PC-9 (cell line): ENCODE measurements at regions not wholly inside any gene's neighbourhood (a gene's known extent, or its start where the extent isn't known, plus 50 kb on each side); places are given as distances from the start of the nearest gene placed in this dataset.

Experiments used
- BruUV-seq: library from RNA; stranded (reverse); fragments of 400-500 nt; replicated peaks from 2 replicates; lab custom pipeline; 2021; lab: Mats Ljungman, UMichigan
- CTCF ChIA-PET: fragments of 300-600 bp; sonication (Branson Sonifier 250); formaldehyde crosslinking; loops from one replicate; lab custom pipeline; 2022; ENCODE audit warnings: antibody characterized with exemption; lab: Charles Lee
- POLR2A ChIA-PET: fragments of 300-600 bp; sonication (Branson Sonifier 250); formaldehyde crosslinking; loops from one replicate; lab custom pipeline; 2022; ENCODE audit warnings: antibody characterized with exemption; ENCODE audit not compliant: unreplicated experiment; lab: Charles Lee
- DNase-seq, 2 experiments: peaks; one replicate each; pipeline versions ENCODE4 v3.0.0 to v3.0.0-alpha.2; 2015 to 2022; ENCODE audit warnings: mixed read lengths in 1 of 2
- H2AFZ ChIP-seq: fragments of 200-600 bp; sonication (generic); 2 replicates; pipeline ENCODE4 v1.8.1; 2017; ENCODE audit warnings: antibody characterized with exemption
- H3F3A ChIP-seq: fragments of 200-600 bp; sonication (generic); 2 replicates; pipeline ENCODE4 v1.8.1; 2017; ENCODE audit warnings: antibody characterized with exemption, mild to moderate bottlenecking, low read depth; ENCODE audit not compliant: insufficient read depth
- H3K27ac ChIP-seq: fragments of 200-600 bp; sonication (generic); 2 replicates; pipeline ENCODE4 v1.6.1; 2016; ENCODE audit warnings: mixed run types
- H3K27me3 ChIP-seq: fragments of 200-600 bp; sonication (generic); 2 replicates; pipeline ENCODE4 v1.6.1; 2016; ENCODE audit warnings: low read depth, mixed run types; ENCODE audit not compliant: insufficient read depth
- H3K36me3 ChIP-seq: fragments of 200-600 bp; sonication (generic); 2 replicates; pipeline ENCODE4 v1.6.1; 2016; ENCODE audit warnings: low read depth, mixed run types
- H3K4me1 ChIP-seq: fragments of 200-600 bp; sonication (generic); replicated peaks from 2 replicates; pipeline ENCODE4 v1.6.1; 2016; ENCODE audit warnings: mixed run types; ENCODE audit not compliant: insufficient read depth
- H3K4me2 ChIP-seq: fragments of 200-600 bp; sonication (generic); 2 replicates; pipeline ENCODE4 v1.6.1; 2017; ENCODE audit warnings: mixed run types
- H3K4me3 ChIP-seq: fragments of 200-600 bp; sonication (generic); 2 replicates; pipeline ENCODE4 v1.6.1; 2016; ENCODE audit warnings: mixed run types
- H3K79me2 ChIP-seq: fragments of 200-600 bp; sonication (generic); 2 replicates; pipeline ENCODE4 v1.6.1; 2017; ENCODE audit warnings: low read depth, mixed run types
- H3K9me2 ChIP-seq: fragments of 200-600 bp; sonication (generic); 2 replicates; pipeline ENCODE4 v1.8.1; 2017; ENCODE audit warnings: mild to moderate bottlenecking; ENCODE audit not compliant: insufficient read depth
- H3K9me3 ChIP-seq: fragments of 200-600 bp; sonication (generic); 2 replicates; pipeline ENCODE4 v1.8.1; 2016; ENCODE audit warnings: low read depth; ENCODE audit not compliant: insufficient read depth
- H4K20me1 ChIP-seq: fragments of 200-600 bp; sonication (generic); 2 replicates; pipeline ENCODE4 v1.8.1; 2017; ENCODE audit not compliant: insufficient read depth
- CTCF ChIP-seq: fragments of 200-600 bp; sonication (generic); conservative IDR thresholded peaks from 2 replicates; pipeline ENCODE4 v1.6.1; 2017; ENCODE audit warnings: mixed run types, antibody characterized with exemption, mild to moderate bottlenecking, moderate library complexity
- EZH2 ChIP-seq: fragments of 200-600 bp; sonication (generic); IDR thresholded peaks from 2 replicates; pipeline ENCODE4 v1.8.0; 2017; ENCODE audit warnings: antibody characterized with exemption, low read depth
- intact Hi-C: fragments of 100-400 bp; cut with micrococcal nuclease; formaldehyde crosslinking; loops from one replicate; pipeline ENCODE4 v1.10.0; 2022; ENCODE audit not compliant: unreplicated experiment

GRCh38 chr6:9365378-9365777 is 930.0 kb upstream of the SLC35B3 start:
- no peak overlapping the region for H3K4me3 ChIP-seq
- no peak overlapping the region for H2AFZ ChIP-seq
- ChIA-PET POLR2A (no interaction called here), CTCF (no interaction called here)
- H3K9me3 ChIP-seq = no peaks in the 10 kb centered on the region
- H4K20me1 ChIP-seq = no peaks in the 10 kb centered on the region
- no peaks in the 10 kb centered on the region for H3K79me2 ChIP-seq
- H3K4me1 ChIP-seq = no peaks in the 10 kb centered on the region
- BruUV-seq = no TSS peak
- intact Hi-C loops = no loop called here
- no peaks in the 10 kb centered on the region for H3K9me2 ChIP-seq
- no peak overlapping the region for H3K4me2 ChIP-seq
- no peak overlapping the region for H3K27ac ChIP-seq
- DNase-seq = no peak
- no peaks in the 10 kb centered on the region for H3K27me3 ChIP-seq
- no peak for TF ChIP-seq EZH2
- TF ChIP-seq CTCF = no peak
- no peaks in the 10 kb centered on the region for H3K36me3 ChIP-seq
- H3F3A ChIP-seq = no peaks in the 10 kb centered on the region

- Histone ChIP-seq H3K4me3 (no peak overlapping the region), H3K4me2 (no peak overlapping the region), H3K9me3 (no peaks in the 10 kb centered on the region), H2AFZ (no peak overlapping the region), H3K79me2 (no peaks in the 10 kb centered on the region), H4K20me1 (no peaks in the 10 kb centered on the region), H3K36me3 (no peaks in the 10 kb centered on the region), H3K27me3 (no peaks in the 10 kb centered on the region), H3K9me2 (no peaks in the 10 kb centered on the region), H3K4me1 (no peaks in the 10 kb centered on the region), H3K27ac (no peak overlapping the region), H3F3A (no peaks in the 10 kb centered on the region)
- no peak for TF ChIP-seq CTCF
- TF ChIP-seq EZH2 = no peak
- BruUV-seq = no TSS peak
- intact Hi-C loops = no loop called here
- POLR2A ChIA-PET = no interaction called here
- CTCF ChIA-PET = no interaction called here
- DNase-seq = no peak
Observed at GRCh38 chr6:9361749-9362148, 926.4 kb upstream of the SLC35B3 start.

GRCh38 chr6:9360881-9361280 is 925.5 kb upstream of the SLC35B3 start:
- intact Hi-C loops = no loop called here
- peak in 1 of 2 experiments; percentile 14 for DNase-seq
- Histone ChIP-seq H3K4me1 (no peaks in the 10 kb centered on the region), H2AFZ (no peak overlapping the region), H3K4me2 (no peak overlapping the region), H3K27ac (no peak overlapping the region), H3K9me3 (no peaks in the 10 kb centered on the region), H3K79me2 (no peaks in the 10 kb centered on the region), H3F3A (no peaks in the 10 kb centered on the region), H4K20me1 (no peaks in the 10 kb centered on the region), H3K27me3 (no peaks in the 10 kb centered on the region), H3K4me3 (no peak overlapping the region), H3K9me2 (no peaks in the 10 kb centered on the region), H3K36me3 (no peaks in the 10 kb centered on the region)
- TF ChIP-seq CTCF (no peak), EZH2 (no peak)
- no TSS peak for BruUV-seq
- ChIA-PET POLR2A (no interaction called here), CTCF (no interaction called here)
